Body of pancreas (tissue), 4 donors: ENCODE measurements at regions not wholly inside any gene's neighbourhood (a gene's known extent, or its start where the extent isn't known, plus 50 kb on each side); places are given as distances from the start of the nearest gene placed in this dataset.

ENCODE experiments used
- ATAC-seq: fragments of 150-250 bp; one replicate; pipeline ENCODE4 v1.9.1; 2016
- DNase-seq, 4 donors: peaks; one replicate each; pipeline ENCODE4 v3.0.0-alpha.2; 2019
- H3K27ac ChIP-seq, 4 donors: fragments of 200-600 bp; sonication (generic); 1 replicate in 3 of 4; 2 replicates in 1 of 4; pipeline versions ENCODE4 v1.5.1 to v1.6.1; 2016 to 2019; ENCODE audit warnings: mild to moderate bottlenecking in 1 of 4, mixed read lengths in 1 of 4, moderate library complexity in 1 of 4
- H3K27me3 ChIP-seq, 2 donors: fragments of 200-600 bp; sonication (generic); one replicate each; pipeline ENCODE4 v1.6.0; 2016; ENCODE audit warnings: mild to moderate bottlenecking in 1 of 2
- H3K36me3 ChIP-seq, 2 donors: fragments of 200-600 bp; sonication (generic); replicated peaks in 1 of 2; 2 replicates each; pipeline ENCODE4 v1.5.1; 2016; ENCODE audit warnings: low read depth in 2 of 2; ENCODE audit not compliant: insufficient read depth in 1 of 2
- H3K4me1 ChIP-seq: fragments of 200-600 bp; sonication (generic); one replicate; pipeline ENCODE4 v1.6.0; 2016
- H3K4me3 ChIP-seq, 2 donors: fragments of 200-600 bp; sonication (generic); 1 replicate in 1 of 2; 2 replicates in 1 of 2; pipeline ENCODE4 v1.5.1; 2016 to 2019
- H3K9me3 ChIP-seq, 3 donors: fragments of 200-600 bp; sonication (generic); 1 replicate in 2 of 3; 2 replicates in 1 of 3; pipeline ENCODE4 v1.5.1; 2016
- POLR2A ChIP-seq, 3 donors: fragments of 450-650 bp; IDR thresholded peaks; one replicate each; pipeline ENCODE4 v1.6.1; 2016; ENCODE audit warnings: antibody characterized with exemption in 3 of 3, mild to moderate bottlenecking in 2 of 3
- WGBS, 2 donors: methylation state at CpG; one replicate each; pipeline ENCODE4 v1.1.5; 2017; 5-methylcytosine and 5-hydroxymethylcytosine counted together
- intact Hi-C: fragments of 100-400 bp; cut with DNase I; formaldehyde crosslinking; loops from one replicate; pipeline ENCODE4 v1.15.1; 2023
- TF ChIP-seq, protein P1 (sequence below), 7 experiments: fragments of 450-650 bp in 4 of 7; fragments of 200-600 bp in 3 of 7; sonication (generic) in 3 of 7; IDR thresholded peaks; one replicate each; pipeline ENCODE4 v1.5.1; 2016 to 2019; ENCODE audit warnings: antibody characterized with exemption in 7 of 7

DNA sequence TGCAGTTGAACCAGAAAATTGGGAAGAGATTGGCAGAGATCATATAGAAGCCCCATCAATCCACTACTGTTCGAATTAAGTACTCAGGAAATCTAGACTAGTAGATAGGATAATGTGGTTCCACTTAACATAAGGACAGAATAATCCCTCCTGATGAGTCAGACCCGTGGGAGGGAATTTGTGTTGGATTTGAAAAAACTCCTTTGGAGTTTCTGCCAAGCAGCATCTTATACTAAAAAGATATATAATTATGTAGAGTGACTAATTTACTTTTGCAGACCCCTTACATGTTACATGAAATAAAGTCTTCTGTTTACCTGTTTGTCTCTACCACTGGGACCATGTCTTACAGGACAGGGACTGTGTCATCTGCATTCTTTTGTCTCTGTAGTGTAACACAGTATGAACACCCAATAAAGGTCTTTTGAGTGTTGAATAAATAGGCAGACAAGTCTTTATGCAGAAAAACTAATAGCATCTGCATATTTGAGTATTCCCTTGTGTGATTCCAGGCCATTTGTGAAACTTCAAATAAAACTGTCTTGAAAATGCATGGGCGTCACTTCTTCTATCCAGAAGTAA, 122.6 kb upstream of the DNAJC10 start:
- intact Hi-C loops, result no loop called here
- Histone ChIP-seq H3K36me3 (no peaks in the 10 kb centered on the region), H3K27me3 (no peaks in the 10 kb centered on the region), H3K4me3 (no peak overlapping the region), H3K27ac (no peak overlapping the region), H3K4me1 (no peaks in the 10 kb centered on the region), H3K9me3 (no peaks in the 10 kb centered on the region)
- ATAC-seq (no peak), DNase-seq (no peak)
- 51 to 60% methylated on average over 3 of the region's 3 CpGs for WGBS, 2 donors
- TF ChIP-seq POLR2A (IDR thresholded peaks at IDR 0.05), result no peak
- TF ChIP-seq, protein P1, sequence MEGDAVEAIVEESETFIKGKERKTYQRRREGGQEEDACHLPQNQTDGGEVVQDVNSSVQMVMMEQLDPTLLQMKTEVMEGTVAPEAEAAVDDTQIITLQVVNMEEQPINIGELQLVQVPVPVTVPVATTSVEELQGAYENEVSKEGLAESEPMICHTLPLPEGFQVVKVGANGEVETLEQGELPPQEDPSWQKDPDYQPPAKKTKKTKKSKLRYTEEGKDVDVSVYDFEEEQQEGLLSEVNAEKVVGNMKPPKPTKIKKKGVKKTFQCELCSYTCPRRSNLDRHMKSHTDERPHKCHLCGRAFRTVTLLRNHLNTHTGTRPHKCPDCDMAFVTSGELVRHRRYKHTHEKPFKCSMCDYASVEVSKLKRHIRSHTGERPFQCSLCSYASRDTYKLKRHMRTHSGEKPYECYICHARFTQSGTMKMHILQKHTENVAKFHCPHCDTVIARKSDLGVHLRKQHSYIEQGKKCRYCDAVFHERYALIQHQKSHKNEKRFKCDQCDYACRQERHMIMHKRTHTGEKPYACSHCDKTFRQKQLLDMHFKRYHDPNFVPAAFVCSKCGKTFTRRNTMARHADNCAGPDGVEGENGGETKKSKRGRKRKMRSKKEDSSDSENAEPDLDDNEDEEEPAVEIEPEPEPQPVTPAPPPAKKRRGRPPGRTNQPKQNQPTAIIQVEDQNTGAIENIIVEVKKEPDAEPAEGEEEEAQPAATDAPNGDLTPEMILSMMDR (IDR thresholded peaks at IDR 0.05), result no peak

DNA sequence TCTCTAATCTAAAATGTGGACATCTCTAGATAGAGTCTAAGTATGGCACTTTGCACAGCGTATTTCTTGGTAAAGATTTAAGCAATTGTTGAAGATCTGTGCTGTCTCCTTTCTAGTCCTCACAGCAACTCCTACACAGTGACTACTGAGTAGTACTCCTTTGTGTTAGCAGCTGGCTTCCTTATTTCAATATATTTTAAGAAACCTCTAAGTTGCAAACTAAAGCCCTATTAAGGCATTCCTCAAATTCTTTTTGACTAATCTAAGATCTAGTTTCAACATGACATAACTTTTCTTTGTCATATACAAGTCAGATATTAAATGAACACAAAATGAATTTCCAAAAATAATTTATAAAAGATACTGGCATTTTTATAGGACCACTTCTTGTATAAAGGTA, 121.8 kb upstream of the DNAJC10 start:
- TF ChIP-seq POLR2A (IDR thresholded peaks at IDR 0.05), result no peak
- TF ChIP-seq, protein P1 (IDR thresholded peaks at IDR 0.05), result no peak
- no peaks in the 10 kb centered on the region for H3K27me3 ChIP-seq
- no peaks in the 10 kb centered on the region for H3K9me3 ChIP-seq
- no peak overlapping the region for H3K4me3 ChIP-seq
- WGBS, 2 donors, result 92 to 94% methylated on average over 1 of the region's 1 CpG
- ATAC-seq, result no peak
- intact Hi-C loops, result no loop called here
- H3K36me3 ChIP-seq, result no peaks in the 10 kb centered on the region
- no peak overlapping the region for H3K27ac ChIP-seq
- no peak for DNase-seq
- H3K4me1 ChIP-seq, result no peaks in the 10 kb centered on the region

DNA sequence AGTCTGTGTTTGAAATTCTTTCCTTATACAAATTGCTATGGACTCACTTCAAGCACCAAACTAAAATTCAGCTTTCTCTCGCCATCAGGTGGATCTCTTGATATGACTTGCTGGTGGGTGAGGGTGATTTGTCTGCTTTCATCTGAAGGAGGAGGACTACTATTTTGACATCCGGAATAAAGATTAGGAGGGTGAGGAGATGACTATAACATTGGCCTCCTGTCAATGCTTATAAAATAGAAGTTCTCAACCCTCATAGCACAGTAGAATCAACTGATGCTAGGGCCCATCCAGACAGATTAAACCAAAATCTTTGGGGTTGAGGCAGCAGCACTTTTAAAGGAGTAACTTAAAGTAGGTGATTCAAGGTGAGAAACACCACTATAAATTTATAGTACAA, 120.4 kb upstream of the DNAJC10 start:
- DNase-seq (no peak), ATAC-seq (no peak)
- TF ChIP-seq POLR2A (IDR thresholded peaks at IDR 0.05), result no peak
- TF ChIP-seq, protein P1 (IDR thresholded peaks at IDR 0.05), result no peak
- no peaks in the 10 kb centered on the region for H3K36me3 ChIP-seq
- intact Hi-C loops, result no loop called here
- no peaks in the 10 kb centered on the region for H3K9me3 ChIP-seq
- no peak overlapping the region for H3K4me3 ChIP-seq
- 77 to 82% methylated on average over 2 of the region's 2 CpGs for WGBS, 2 donors
- no peak overlapping the region for H3K27ac ChIP-seq
- no peaks in the 10 kb centered on the region for H3K27me3 ChIP-seq
- H3K4me1 ChIP-seq, result no peaks in the 10 kb centered on the region

DNA sequence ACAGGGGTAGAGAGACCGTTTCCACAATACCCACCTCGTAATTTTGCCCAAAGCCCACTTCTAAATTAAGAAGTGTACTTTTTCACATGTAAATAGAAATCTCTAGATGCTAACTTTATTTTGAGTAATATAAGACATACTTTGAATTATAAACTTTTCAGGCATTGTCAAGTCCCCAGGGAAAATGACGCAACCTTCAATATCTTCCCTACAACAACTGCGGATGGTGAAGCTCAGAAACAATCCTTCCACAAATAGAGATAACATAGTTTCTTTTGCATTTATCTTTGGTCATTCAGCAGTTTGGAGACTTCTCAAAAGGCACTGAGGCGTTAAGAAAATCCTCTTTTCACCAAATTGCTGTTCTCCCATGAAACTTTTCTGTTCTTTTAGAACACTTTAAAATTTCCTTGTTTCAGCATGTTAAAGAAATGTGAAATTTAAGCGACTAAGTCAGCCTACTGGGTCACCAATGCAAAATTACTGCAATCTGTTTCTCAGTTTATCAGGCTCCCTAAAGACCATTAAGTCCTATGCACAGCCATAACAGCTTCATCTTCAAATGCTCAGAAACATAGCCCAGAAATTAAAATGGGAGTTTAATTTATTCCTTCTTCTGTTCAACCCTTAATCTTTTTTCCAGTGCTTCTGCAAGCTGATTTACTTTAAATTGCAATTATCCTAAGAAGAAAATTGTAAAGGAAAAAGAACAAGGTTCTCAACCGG, 118.3 kb upstream of the DNAJC10 start:
- H3K4me1 ChIP-seq, result no peaks in the 10 kb centered on the region
- no peak overlapping the region for H3K27ac ChIP-seq
- intact Hi-C loops, result no loop called here
- no peaks in the 10 kb centered on the region for H3K27me3 ChIP-seq
- DNase-seq (no peak), ATAC-seq (no peak)
- H3K9me3 ChIP-seq, result no peaks in the 10 kb centered on the region
- H3K36me3 ChIP-seq, result no peaks in the 10 kb centered on the region
- 68 to 69% methylated on average over 7 of the region's 7 CpGs for WGBS, 2 donors
- TF ChIP-seq, protein P1 (IDR thresholded peaks at IDR 0.05), result no peak
- TF ChIP-seq POLR2A (IDR thresholded peaks at IDR 0.05), result no peak
- no peak overlapping the region for H3K4me3 ChIP-seq

DNA sequence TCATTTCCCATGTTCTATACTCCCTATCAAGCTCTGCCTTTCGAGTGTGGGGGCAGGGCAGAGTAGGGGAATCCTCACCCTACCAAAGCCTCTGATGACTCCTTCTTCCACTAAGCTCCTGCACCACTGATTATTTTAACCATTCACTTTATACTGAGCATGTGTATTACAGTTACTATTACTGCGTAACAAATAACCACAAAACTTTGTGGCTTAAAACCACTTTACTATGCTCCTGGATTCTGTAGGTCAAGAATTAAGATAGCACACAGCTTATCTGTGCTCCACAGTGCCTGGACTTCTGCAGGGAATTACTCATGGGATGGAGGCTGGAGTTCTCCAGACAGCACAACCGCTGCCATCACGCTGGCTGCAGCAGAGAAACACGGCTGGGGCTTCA, 117.4 kb upstream of the DNAJC10 start:
- ATAC-seq, result no peak
- TF ChIP-seq, protein P1 (IDR thresholded peaks at IDR 0.05), result no peak
- TF ChIP-seq POLR2A (IDR thresholded peaks at IDR 0.05), result no peak
- Histone ChIP-seq H3K4me3 (no peak overlapping the region), H3K27me3 (no peaks in the 10 kb centered on the region), H3K27ac (no peak overlapping the region), H3K36me3 (no peaks in the 10 kb centered on the region), H3K9me3 (no peaks in the 10 kb centered on the region), H3K4me1 (no peaks in the 10 kb centered on the region)
- 83 to 85% methylated on average over 5 of the region's 5 CpGs for WGBS, 2 donors
- no peak for DNase-seq
- intact Hi-C loops, result no loop called here
